WERI-Rb-1 (cell line): ENCODE measurements at regions not wholly inside any gene's neighbourhood (a gene's known extent, or its start where the extent isn't known, plus 50 kb on each side); places are given as distances from the start of the nearest gene placed in this dataset.

ENCODE experiments used
- DNase-seq: peaks from one replicate; pipeline ENCODE4 v3.0.0-alpha.2; 2020
- H3K27ac ChIP-seq: fragments of 250-450 bp; sonication (Bioruptor Pico); 2 replicates; pipeline ENCODE4 v1.5.1; 2020; ENCODE audit warnings: mild to moderate bottlenecking, moderate library complexity
- H3K27me3 ChIP-seq: fragments of 250-450 bp; sonication (Bioruptor Pico); 2 replicates; pipeline ENCODE4 v1.5.1; 2021; ENCODE audit warnings: mild to moderate bottlenecking, low read depth, moderate library complexity; ENCODE audit not compliant: insufficient read depth, severe bottlenecking
- H3K36me3 ChIP-seq: fragments of 250-450 bp; sonication (Bioruptor Pico); 2 replicates; pipeline ENCODE4 v1.5.1; 2020; ENCODE audit warnings: mild to moderate bottlenecking, moderate library complexity
- H3K4me3 ChIP-seq: 2 replicates; pipeline ENCODE4 v1.5.1; 2011; ENCODE audit warnings: low read depth, mild to moderate bottlenecking, control low read depth, low read length
- H3K9me3 ChIP-seq: fragments of 250-450 bp; sonication (Bioruptor Pico); 2 replicates; pipeline ENCODE4 v1.5.1; 2021; ENCODE audit warnings: mild to moderate bottlenecking, moderate library complexity; ENCODE audit not compliant: severe bottlenecking
- TF ChIP-seq, protein P1 (sequence below): IDR thresholded peaks from 2 replicates; pipeline ENCODE4 v1.5.1; 2011; ENCODE audit warnings: low read depth, mild to moderate bottlenecking, control low read depth, inconsistent platforms, low read length

DNA sequence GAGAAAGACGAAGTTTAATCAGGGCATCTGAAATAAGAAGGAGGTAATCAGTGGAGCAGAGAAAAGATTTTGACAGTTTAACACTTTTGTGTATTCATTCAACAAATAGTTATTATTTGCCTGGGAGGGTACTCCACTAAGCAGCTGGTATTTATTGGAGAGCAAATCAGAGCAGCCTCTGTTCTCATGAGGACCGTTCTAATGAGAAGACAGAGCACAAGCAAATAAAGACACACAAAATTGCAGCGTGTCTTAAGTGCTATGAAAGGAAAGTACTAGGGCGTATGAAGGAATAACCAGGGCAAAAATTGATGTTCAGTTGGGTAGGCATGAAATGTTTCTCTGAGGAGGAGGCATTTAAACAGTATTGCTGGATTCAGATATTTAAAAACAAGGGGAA is 302.9 kb upstream of the RARB start:
- Histone ChIP-seq H3K9me3 (no peaks in the 10 kb centered on the region), H3K27ac (no peak overlapping the region), H3K4me3 (no peak overlapping the region), H3K36me3 (no peaks in the 10 kb centered on the region), H3K27me3 (no peaks in the 10 kb centered on the region)
- DNase-seq = no peak
- TF ChIP-seq, protein P1, sequence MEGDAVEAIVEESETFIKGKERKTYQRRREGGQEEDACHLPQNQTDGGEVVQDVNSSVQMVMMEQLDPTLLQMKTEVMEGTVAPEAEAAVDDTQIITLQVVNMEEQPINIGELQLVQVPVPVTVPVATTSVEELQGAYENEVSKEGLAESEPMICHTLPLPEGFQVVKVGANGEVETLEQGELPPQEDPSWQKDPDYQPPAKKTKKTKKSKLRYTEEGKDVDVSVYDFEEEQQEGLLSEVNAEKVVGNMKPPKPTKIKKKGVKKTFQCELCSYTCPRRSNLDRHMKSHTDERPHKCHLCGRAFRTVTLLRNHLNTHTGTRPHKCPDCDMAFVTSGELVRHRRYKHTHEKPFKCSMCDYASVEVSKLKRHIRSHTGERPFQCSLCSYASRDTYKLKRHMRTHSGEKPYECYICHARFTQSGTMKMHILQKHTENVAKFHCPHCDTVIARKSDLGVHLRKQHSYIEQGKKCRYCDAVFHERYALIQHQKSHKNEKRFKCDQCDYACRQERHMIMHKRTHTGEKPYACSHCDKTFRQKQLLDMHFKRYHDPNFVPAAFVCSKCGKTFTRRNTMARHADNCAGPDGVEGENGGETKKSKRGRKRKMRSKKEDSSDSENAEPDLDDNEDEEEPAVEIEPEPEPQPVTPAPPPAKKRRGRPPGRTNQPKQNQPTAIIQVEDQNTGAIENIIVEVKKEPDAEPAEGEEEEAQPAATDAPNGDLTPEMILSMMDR = no peak

DNA sequence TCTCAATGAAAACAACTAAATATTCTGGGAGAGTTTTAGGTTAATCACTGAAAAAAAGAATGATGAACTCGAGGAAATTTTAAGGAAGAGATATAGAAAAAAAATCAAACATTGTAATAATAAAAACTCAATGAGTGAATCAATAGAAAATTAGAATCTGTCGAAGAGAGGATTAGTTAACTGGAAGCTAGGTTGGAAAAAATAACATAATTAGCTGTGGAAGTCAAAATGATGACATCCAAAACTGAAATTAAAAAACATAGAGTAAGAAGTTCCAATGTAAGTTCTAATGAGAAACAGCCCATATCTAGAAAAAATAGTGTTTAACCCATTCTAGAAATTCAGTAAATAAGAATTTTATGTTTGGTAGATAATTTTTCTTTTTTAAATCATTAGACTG is 299.3 kb upstream of the RARB start:
- Histone ChIP-seq H3K36me3 (no peaks in the 10 kb centered on the region), H3K27ac (no peak overlapping the region), H3K4me3 (no peak overlapping the region), H3K27me3 (no peaks in the 10 kb centered on the region), H3K9me3 (no peaks in the 10 kb centered on the region)
- DNase-seq = no peak
- TF ChIP-seq, protein P1 = no peak

DNA sequence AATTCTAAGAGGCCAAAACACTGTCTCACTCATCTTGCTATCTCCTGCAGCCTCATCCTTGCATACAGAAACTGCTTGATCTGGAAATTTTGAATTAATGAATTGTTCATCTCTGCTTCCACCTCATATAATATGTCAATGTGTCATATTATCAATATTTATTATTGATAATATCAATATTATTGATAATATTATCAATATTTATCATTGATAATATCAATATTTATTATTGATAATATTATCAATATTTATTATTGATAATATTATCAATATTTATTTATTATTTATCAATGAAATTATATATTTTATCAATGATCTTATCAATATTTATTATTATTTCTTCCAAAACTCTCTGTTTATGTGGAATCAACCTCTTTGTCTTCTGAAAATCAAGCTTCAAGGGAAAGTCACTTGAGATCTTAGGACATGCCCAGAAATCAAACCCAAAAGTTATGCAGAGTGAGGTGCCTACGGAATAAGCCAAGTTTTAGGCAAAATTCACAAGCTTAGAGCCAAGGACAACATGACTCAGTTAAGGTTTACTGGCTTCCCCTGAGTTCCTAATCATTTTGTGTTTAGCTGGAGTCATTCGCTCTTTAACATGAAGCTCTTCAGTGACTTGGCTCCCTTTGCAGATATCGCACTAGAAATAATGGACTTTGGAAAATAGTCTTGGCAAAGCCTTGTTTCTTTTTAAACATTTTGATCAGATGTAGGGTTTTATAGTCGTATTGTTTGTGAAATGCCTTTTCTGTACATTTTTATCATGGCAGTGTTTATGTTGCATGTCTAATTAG is 297.1 kb upstream of the RARB start:
- Histone ChIP-seq H3K4me3 (no peak overlapping the region), H3K27ac (no peak overlapping the region), H3K36me3 (no peaks in the 10 kb centered on the region), H3K27me3 (no peaks in the 10 kb centered on the region), H3K9me3 (no peaks in the 10 kb centered on the region)
- TF ChIP-seq, protein P1 = no peak
- DNase-seq = no peak

DNA sequence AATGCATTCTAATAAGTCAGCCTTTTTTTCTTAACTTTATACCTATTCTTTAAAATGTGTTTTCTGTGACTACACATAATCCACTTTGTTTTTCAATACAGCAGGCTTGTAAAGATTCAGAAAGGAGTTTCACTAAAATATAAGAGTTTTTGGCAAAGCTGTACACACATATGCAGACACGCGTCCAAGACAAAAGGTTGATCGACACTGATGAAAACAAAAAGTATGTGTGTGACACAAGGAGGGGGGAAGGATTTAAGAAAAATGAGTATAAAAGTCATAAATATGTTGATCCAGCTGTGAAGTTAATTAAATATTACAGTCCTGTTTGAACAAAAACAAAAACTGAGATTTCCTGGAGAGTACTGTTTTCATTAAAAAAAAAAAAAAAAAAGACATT is 294.5 kb upstream of the RARB start:
- TF ChIP-seq, protein P1 = no peak
- H3K4me3 ChIP-seq = no peak overlapping the region
- no peak overlapping the region for H3K27ac ChIP-seq
- no peak for DNase-seq
- H3K9me3 ChIP-seq = no peaks in the 10 kb centered on the region
- H3K27me3 ChIP-seq = no peaks in the 10 kb centered on the region
- no peaks in the 10 kb centered on the region for H3K36me3 ChIP-seq

DNA sequence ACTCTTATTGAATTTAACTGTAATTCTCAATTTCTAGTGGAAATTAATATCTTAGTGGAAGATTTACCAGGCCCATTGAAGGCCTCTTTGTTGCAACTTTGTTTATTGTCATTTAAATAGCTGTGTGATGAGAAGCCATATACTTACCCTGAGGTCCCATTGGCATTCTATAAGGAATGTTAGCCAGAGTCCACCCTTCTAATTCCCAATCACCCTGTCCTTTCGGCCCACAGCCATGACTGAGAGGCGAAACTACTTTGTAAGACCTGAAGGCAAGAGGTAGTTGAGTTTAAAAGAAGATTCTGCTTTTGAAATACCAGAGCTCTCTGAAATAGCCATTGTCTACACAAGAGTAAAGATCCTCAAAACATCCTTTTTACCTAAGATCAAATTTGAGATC is 290.5 kb upstream of the RARB start:
- Histone ChIP-seq H3K27me3 (no peaks in the 10 kb centered on the region), H3K4me3 (no peak overlapping the region), H3K36me3 (no peaks in the 10 kb centered on the region), H3K9me3 (no peaks in the 10 kb centered on the region), H3K27ac (no peak overlapping the region)
- no peak for DNase-seq
- TF ChIP-seq, protein P1 = no peak

DNA sequence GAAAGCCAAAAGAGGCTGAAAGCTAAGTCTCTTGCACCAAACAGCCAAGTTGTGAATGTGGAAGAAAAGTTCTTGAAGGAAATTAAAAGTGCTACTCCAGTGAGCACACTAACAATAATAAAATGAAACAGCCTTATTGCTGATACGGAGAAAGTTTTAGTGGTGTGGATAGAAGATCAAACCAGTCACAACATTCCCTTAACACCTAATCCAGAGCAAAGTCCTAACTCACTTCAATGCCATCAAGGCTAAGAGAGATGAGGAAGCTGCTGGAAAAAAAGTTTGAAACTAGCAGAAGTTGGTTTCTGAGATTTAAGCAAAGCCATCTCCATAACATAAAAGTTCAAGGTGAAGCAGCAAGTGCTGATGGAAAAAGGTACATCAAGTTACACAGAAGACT is 288.8 kb upstream of the RARB start:
- no peaks in the 10 kb centered on the region for H3K9me3 ChIP-seq
- no peak for DNase-seq
- H3K36me3 ChIP-seq = no peaks in the 10 kb centered on the region
- TF ChIP-seq, protein P1 = no peak
- H3K4me3 ChIP-seq = no peak overlapping the region
- H3K27ac ChIP-seq = no peak overlapping the region
- H3K27me3 ChIP-seq = no peaks in the 10 kb centered on the region
